Urothelium cell line (cell line): ENCODE measurements at regions not wholly inside any gene's neighbourhood (a gene's known extent, or its start where the extent isn't known, plus 50 kb on each side); places are given as distances from the start of the nearest gene placed in this dataset.
"Not testable (repeated sequence)": the region's sequence is repeated elsewhere in the genome, so short reads cannot be mapped to it uniquely, and the experiment has no call there.

ENCODE experiments used
- DNase-seq: peaks from one replicate; pipeline ENCODE4 v3.0.0; 2011; ENCODE audit warnings: low spot score, mixed read lengths
- FAIRE-seq: peaks from 2 replicates; lab custom pipeline; 2011; peaks lifted over from hg19 to GRCh38; lab: Jason Lieb, UNC

- not testable (repeated sequence) for FAIRE-seq, DNase-seq
These were observed 249.6 kb upstream of the PLGLB2 start for GRCh38 chr2:87498169-87498853.

- FAIRE-seq, DNase-seq: not testable (repeated sequence)
These were observed 249.0 kb upstream of the PLGLB2 start for GRCh38 chr2:87498854-87499238.

GRCh38 chr2:87499860-87500259 lies 248.0 kb upstream of the PLGLB2 start:
- not testable (repeated sequence) for DNase-seq, FAIRE-seq

- FAIRE-seq, DNase-seq: not testable (repeated sequence)
These were observed 247.5 kb upstream of the PLGLB2 start for GRCh38 chr2:87500421-87500820.

- DNase-seq, FAIRE-seq: not testable (repeated sequence)
These were observed 246.9 kb upstream of the PLGLB2 start for GRCh38 chr2:87500951-87501350.

- not testable (repeated sequence) for FAIRE-seq, DNase-seq
These were observed 244.9 kb upstream of the PLGLB2 start for GRCh38 chr2:87502948-87503347.

- FAIRE-seq, result not testable (repeated sequence)
These were observed 242.6 kb upstream of the PLGLB2 start for GRCh38 chr2:87505239-87505638.

GRCh38 chr2:87505909-87506308 lies 242.0 kb upstream of the PLGLB2 start:
- not testable (repeated sequence) for FAIRE-seq

More at GRCh38 chr2:87505239-87505638, 242.6 kb upstream of the PLGLB2 start:
- DNase-seq, result not testable (repeated sequence)

GRCh38 chr2:87507378-87508348 lies 240.2 kb upstream of the PLGLB2 start:
- not testable (repeated sequence) for FAIRE-seq, DNase-seq

More at GRCh38 chr2:87505909-87506308, 242.0 kb upstream of the PLGLB2 start:
- not testable (repeated sequence) for DNase-seq

- not testable (repeated sequence) for DNase-seq, FAIRE-seq
These were observed 236.6 kb upstream of the PLGLB2 start for GRCh38 chr2:87511195-87511778.

- DNase-seq, FAIRE-seq: not testable (repeated sequence)
These were observed 234.9 kb upstream of the PLGLB2 start for GRCh38 chr2:87512864-87513530.

- DNase-seq, FAIRE-seq: not testable (repeated sequence)
These were observed 233.9 kb upstream of the PLGLB2 start for GRCh38 chr2:87514034-87514433.

- FAIRE-seq, result not testable (repeated sequence)
These were observed 233.4 kb upstream of the PLGLB2 start for GRCh38 chr2:87514515-87514914.

GRCh38 chr2:87515226-87515625 lies 232.7 kb upstream of the PLGLB2 start:
- not testable (repeated sequence) for FAIRE-seq, DNase-seq

More at GRCh38 chr2:87514515-87514914, 233.4 kb upstream of the PLGLB2 start:
- not testable (repeated sequence) for DNase-seq

GRCh38 chr2:87515875-87516274 lies 232.0 kb upstream of the PLGLB2 start:
- not testable (repeated sequence) for DNase-seq, FAIRE-seq

- not testable (repeated sequence) for FAIRE-seq
These were observed 231.4 kb upstream of the PLGLB2 start for GRCh38 chr2:87516369-87516967.

GRCh38 chr2:87517438-87517837 lies 230.4 kb upstream of the PLGLB2 start:
- not testable (repeated sequence) for FAIRE-seq, DNase-seq

More at GRCh38 chr2:87516369-87516967, 231.4 kb upstream of the PLGLB2 start:
- not testable (repeated sequence) for DNase-seq

GRCh38 chr2:87518066-87518465 lies 229.8 kb upstream of the PLGLB2 start:
- DNase-seq, FAIRE-seq: not testable (repeated sequence)

- not testable (repeated sequence) for DNase-seq, FAIRE-seq
These were observed 229.3 kb upstream of the PLGLB2 start for GRCh38 chr2:87518547-87518946.
